ENCODE measurements at regions not wholly inside any gene's neighbourhood (a gene's known extent, or its start where the extent isn't known, plus 50 kb on each side); places are given as distances from the start of the nearest gene placed in this dataset.

GRCh38 chr3:181336597-181336996, 347.1 kb upstream of the DNAJC19 start (continued):
- TF ChIP-seq FOSL2 (IDR thresholded peaks at IDR 0.05; ENCODE audit: borderline replicate concordance, low read depth), result no peak

- no peaks in the 10 kb centered on the region for H4K20me1 ChIP-seq (ENCODE audit: insufficient read depth)
- H3K9ac ChIP-seq, result no peak overlapping the region
- no peak overlapping the region for H3K4me2 ChIP-seq
- H3K9me2 ChIP-seq, result no peaks in the 10 kb centered on the region
- H3K4me1 ChIP-seq (ENCODE audit: control insufficient read depth in 1 of 2, insufficient read depth in 2 of 2, low read depth in 1 of 2, low read length in 1 of 2), result peaks cover 0 to 9% of the 10 kb centered on the region in 2 experiments; a peak in 2 of 4 replicates
- no peaks in the 10 kb centered on the region for H3K27me3 ChIP-seq (ENCODE audit: insufficient read depth)
- no peak overlapping the region for H3K4me3 ChIP-seq (ENCODE audit: low read depth in 2 of 2, low read length in 1 of 2)
- ChIA-PET POLR2A (no interaction called here), CTCF (no interaction called here)
- no peak for DNase-seq
- no peaks in the 10 kb centered on the region for H3K9me3 ChIP-seq
- TF ChIP-seq USF2 (IDR thresholded peaks at IDR 0.05; ENCODE audit: borderline replicate concordance, low read depth, low read length), result no peak
- TF ChIP-seq REST (IDR thresholded peaks at IDR 0.05; ENCODE audit: low read depth, low read length), result no peak
- no peak for TF ChIP-seq RAD21 (IDR thresholded peaks at IDR 0.05; ENCODE audit: low read length)
- no peak for TF ChIP-seq CTCF (IDR thresholded peaks at IDR 0.05)
- no peak for TF ChIP-seq NRF1 (IDR thresholded peaks at IDR 0.05; ENCODE audit: low read depth, low read length)
- TF ChIP-seq EP300 (IDR thresholded peaks at IDR 0.05; ENCODE audit: borderline replicate concordance in 1 of 2, low read depth in 1 of 2, low read length in 1 of 2), result peak in 1 of 2 experiments; percentile 36; a peak in 1 of 4 replicates
- no peaks in the 10 kb centered on the region for H3K36me3 ChIP-seq (replicated peaks in 1 of 2; ENCODE audit: control insufficient read depth in 1 of 2, insufficient read depth in 2 of 2, low read length in 1 of 2)
- no peaks in the 10 kb centered on the region for H3F3A ChIP-seq (replicated peaks; ENCODE audit: insufficient read depth)
- H3K27ac ChIP-seq (ENCODE audit: low read depth in 2 of 2, low read length in 1 of 2), result peak overlapping the region in 1 of 2 experiments; percentile 79; a peak in 2 of 4 replicates
- no peaks in the 10 kb centered on the region for H3K79me2 ChIP-seq (ENCODE audit: insufficient read depth)
- H2AFZ ChIP-seq (ENCODE audit: low read depth), result no peak overlapping the region
These were observed 343.9 kb upstream of the DNAJC19 start for GRCh38 chr3:181333394-181333793.

Measured in SK-N-SH (cell line).